H1 (cell line): ENCODE measurements at regions not wholly inside any gene's neighbourhood (a gene's known extent, or its start where the extent isn't known, plus 50 kb on each side); places are given as distances from the start of the nearest gene placed in this dataset.

Experiments used
- CTCF ChIA-PET: fragments of 300-600 bp; sonication (Branson Sonifier 250); formaldehyde crosslinking; loops from one replicate; lab custom pipeline; 2021; ENCODE audit not compliant: partially characterized antibody; lab: Charles Lee
- POLR2A ChIA-PET: fragments of 300-600 bp; sonication (Branson Sonifier 250); formaldehyde crosslinking; loops from one replicate; lab custom pipeline; 2021; ENCODE audit warnings: inconsistent platforms; ENCODE audit not compliant: partially characterized antibody; lab: Charles Lee
- DNase-seq, 2 experiments: peaks; one replicate each; pipeline versions ENCODE4 v3.0.0 to v3.0.0-alpha.2; 2010 to 2022; ENCODE audit warnings: low spot score in 2 of 2, low read depth in 1 of 2, mixed read lengths in 1 of 2
- FAIRE-seq: peaks from 2 replicates; lab custom pipeline; 2011; peaks lifted over from hg19 to GRCh38; lab: Jason Lieb, UNC
- H2AFZ ChIP-seq: 2 replicates; pipeline ENCODE4 v1.8.1; 2012; ENCODE audit warnings: low read length, inconsistent platforms
- H2AK5ac ChIP-seq: 2 replicates; pipeline ENCODE4 v1.6.1; 2013; ENCODE audit warnings: low read depth, low read length
- H2BK120ac ChIP-seq: replicated peaks from 2 replicates; pipeline ENCODE3; 2013; ENCODE audit warnings: low read depth, low read length, inconsistent platforms
- H2BK12ac ChIP-seq: 2 replicates; pipeline ENCODE4 v1.6.1; 2013; ENCODE audit warnings: low read depth, low read length
- H2BK15ac ChIP-seq: 2 replicates; pipeline ENCODE4 v1.6.1; 2013; ENCODE audit warnings: low read length
- H2BK20ac ChIP-seq: 2 replicates; pipeline ENCODE4 v1.6.1; 2013; ENCODE audit warnings: low read length
- H2BK5ac ChIP-seq: 2 replicates; pipeline ENCODE4 v1.6.1; 2013; ENCODE audit warnings: low read depth, low read length
- H3K14ac ChIP-seq: 2 replicates; pipeline ENCODE4 v1.6.1; 2013; ENCODE audit warnings: inconsistent platforms; ENCODE audit not compliant: insufficient read length
- H3K18ac ChIP-seq: 2 replicates; pipeline ENCODE4 v1.6.1; 2013; ENCODE audit warnings: low read length; ENCODE audit errors: extremely low read depth
- H3K23ac ChIP-seq: 2 replicates; pipeline ENCODE4 v1.6.1; 2013; ENCODE audit warnings: inconsistent platforms; ENCODE audit not compliant: insufficient read length
- H3K23me2 ChIP-seq: 2 replicates; pipeline ENCODE4 v1.6.1; 2013; ENCODE audit warnings: low read depth, low read length
- H3K27ac ChIP-seq: 2 replicates; pipeline ENCODE4 v1.6.1; 2011; ENCODE audit warnings: low read depth, low read length, inconsistent platforms
- H3K27me3 ChIP-seq, 4 experiments: replicated peaks in 1 of 4; 1 replicate in 1 of 4; 2 replicates in 3 of 4; pipeline versions ENCODE4 v1.6.1 to v1.8.1; 2011 to 2013; ENCODE audit warnings: low read length in 3 of 4, mild to moderate bottlenecking in 3 of 4, inconsistent platforms in 2 of 4, mixed read lengths in 2 of 4, moderate library complexity in 1 of 4; ENCODE audit not compliant: control insufficient read depth in 3 of 4, insufficient read depth in 3 of 4; ENCODE audit errors: extremely low read depth in 1 of 4
- H3K36me3 ChIP-seq, 4 experiments: 2 replicates each; pipeline versions ENCODE4 v1.6.1 to v1.8.1; 2011 to 2013; ENCODE audit warnings: mild to moderate bottlenecking in 4 of 4, low read length in 3 of 4, moderate library complexity in 2 of 4, control low read depth in 1 of 4, inconsistent platforms in 1 of 4; ENCODE audit not compliant: insufficient read depth in 4 of 4, control insufficient read depth in 2 of 4
- H3K4ac ChIP-seq: replicated peaks from 2 replicates; pipeline ENCODE3; 2013; ENCODE audit warnings: low read length, low read depth, mixed read lengths, inconsistent platforms; ENCODE audit not compliant: insufficient read length
- H3K4me1 ChIP-seq, 4 experiments: replicated peaks in 1 of 4; 1 replicate in 1 of 4; 2 replicates in 3 of 4; pipeline versions ENCODE4 v1.6.1 to v1.8.1; 2011 to 2013; ENCODE audit warnings: low read length in 3 of 4, inconsistent platforms in 2 of 4, mixed read lengths in 1 of 4; ENCODE audit not compliant: insufficient read depth in 4 of 4, control insufficient read depth in 3 of 4
- H3K4me2 ChIP-seq, 2 experiments: 2 replicates each; pipeline versions ENCODE4 v1.6.1 to v1.8.1; 2011 to 2013; ENCODE audit warnings: low read depth in 2 of 2, low read length in 2 of 2, control low read depth in 1 of 2, inconsistent platforms in 1 of 2, mild to moderate bottlenecking in 1 of 2; ENCODE audit not compliant: insufficient read depth in 1 of 2
- H3K4me3 ChIP-seq, 4 experiments: fragments of 200-600, 300-600 bp in 1 of 4; sonication (generic), shearing (Covaris generic), sonication (Bioruptor Twin) in 1 of 4; 2 replicates each; pipeline versions ENCODE4 v1.5.1 to v1.8.1; 2011 to 2016; ENCODE audit warnings: low read length in 4 of 4, low read depth in 3 of 4, control low read depth in 2 of 4, inconsistent platforms in 2 of 4, mild to moderate bottlenecking in 2 of 4, mixed read lengths in 1 of 4, moderate library complexity in 1 of 4; ENCODE audit not compliant: insufficient read depth in 2 of 4; ENCODE audit errors: extremely low read depth in 1 of 4
- H3K56ac ChIP-seq: replicated peaks from 2 replicates; pipeline ENCODE3; 2013; ENCODE audit warnings: low read depth, mild to moderate bottlenecking, mixed read lengths, low read length, inconsistent platforms; ENCODE audit not compliant: insufficient read length
- H3K79me1 ChIP-seq: 2 replicates; pipeline ENCODE4 v1.6.1; 2013; ENCODE audit warnings: low read depth, low read length, control low read depth
- H3K79me2 ChIP-seq, 2 experiments: 2 replicates each; pipeline versions ENCODE4 v1.6.1 to v1.8.1; 2012 to 2013; ENCODE audit warnings: low read length in 2 of 2, mild to moderate bottlenecking in 2 of 2, inconsistent platforms in 1 of 2; ENCODE audit not compliant: insufficient read depth in 2 of 2, control insufficient read depth in 1 of 2
- H3K9ac ChIP-seq, 4 experiments: replicated peaks in 1 of 4; 1 replicate in 1 of 4; 2 replicates in 3 of 4; pipeline versions ENCODE4 v1.6.1 to v1.8.1; 2011 to 2013; ENCODE audit warnings: low read depth in 3 of 4, low read length in 3 of 4, control low read depth in 2 of 4, mild to moderate bottlenecking in 2 of 4, moderate library complexity in 2 of 4, inconsistent platforms in 1 of 4; ENCODE audit errors: extremely low read depth in 1 of 4
- H3K9me3 ChIP-seq, 2 experiments: 2 replicates each; pipeline versions ENCODE4 v1.6.1 to v1.8.1; 2012 to 2013; ENCODE audit warnings: mild to moderate bottlenecking in 2 of 2, moderate library complexity in 2 of 2, control low read depth in 1 of 2, inconsistent platforms in 1 of 2, low read depth in 1 of 2, low read length in 1 of 2, mixed read lengths in 1 of 2; ENCODE audit not compliant: insufficient read depth in 2 of 2
- H4K20me1 ChIP-seq, 2 experiments: replicated peaks in 1 of 2; 2 replicates each; pipeline versions ENCODE3 to v1.8.1; 2011 to 2013; ENCODE audit warnings: inconsistent platforms in 2 of 2, low read length in 2 of 2, mild to moderate bottlenecking in 1 of 2; ENCODE audit not compliant: insufficient read depth in 2 of 2, control insufficient read depth in 1 of 2
- H4K5ac ChIP-seq: 2 replicates; pipeline ENCODE4 v1.6.1; 2013; ENCODE audit warnings: low read length, low read depth, mixed read lengths, inconsistent platforms; ENCODE audit not compliant: insufficient read length
- H4K8ac ChIP-seq: 2 replicates; pipeline ENCODE4 v1.8.0; 2013; ENCODE audit warnings: mild to moderate bottlenecking, moderate library complexity, low read length, inconsistent platforms; ENCODE audit not compliant: insufficient read depth; ENCODE audit errors: extremely low read depth
- H4K91ac ChIP-seq: replicated peaks from 2 replicates; pipeline ENCODE3; 2013; ENCODE audit warnings: low read length, mixed read lengths, inconsistent platforms; ENCODE audit not compliant: insufficient read length
- ASH2L ChIP-seq: fragments of 200-600, 300-600 bp; sonication (generic); IDR thresholded peaks from one replicate; pipeline ENCODE4 v1.7.1; 2017; ENCODE audit warnings: low read length
- BRCA1 ChIP-seq: IDR thresholded peaks from 2 replicates; pipeline ENCODE4 v1.6.1; 2012; ENCODE audit warnings: low read depth, low read length, improper control_type of control experiment
- CEBPB ChIP-seq: IDR thresholded peaks from 2 replicates; pipeline ENCODE4 v1.6.1; 2012; ENCODE audit warnings: low read depth, low read length
- EP300 ChIP-seq, 2 experiments: IDR thresholded peaks; 1 replicate in 1 of 2; 2 replicates in 1 of 2; pipeline ENCODE4 v1.6.1; 2011 to 2012; ENCODE audit warnings: low read depth in 2 of 2, low read length in 2 of 2, mild to moderate bottlenecking in 2 of 2, borderline replicate concordance in 1 of 2, inconsistent platforms in 1 of 2, moderate library complexity in 1 of 2
- FOSL1 ChIP-seq: IDR thresholded peaks from 2 replicates; pipeline ENCODE4 v1.6.1; 2011; ENCODE audit warnings: mild to moderate bottlenecking, low read depth, low read length, moderate library complexity; ENCODE audit not compliant: insufficient read depth
- NANOG ChIP-seq: IDR thresholded peaks from 2 replicates; pipeline ENCODE4 v1.6.1; 2011; ENCODE audit warnings: low read length, low read depth, mild to moderate bottlenecking, inconsistent platforms; ENCODE audit not compliant: insufficient read depth, poor library complexity, severe bottlenecking
- PHF8 ChIP-seq: fragments of 200-600 bp; sonication (generic); conservative IDR thresholded peaks from 2 replicates; pipeline ENCODE4 v1.7.1; 2012; ENCODE audit warnings: low read depth, mild to moderate bottlenecking, inconsistent platforms, low read length, moderate library complexity
- POLR2AphosphoS5 ChIP-seq: IDR thresholded peaks from 2 replicates; pipeline ENCODE4 v1.6.1; 2011; ENCODE audit warnings: low read depth, low read length
- SAP30 ChIP-seq: fragments of 300-600 bp; sonication (generic); IDR thresholded peaks from 2 replicates; pipeline ENCODE4 v1.7.1; 2012; ENCODE audit warnings: low read length, moderate library complexity, mild to moderate bottlenecking, inconsistent platforms; ENCODE audit not compliant: insufficient read depth, insufficient replicate concordance
- SIN3A ChIP-seq, 2 experiments: IDR thresholded peaks in 1 of 2; conservative IDR thresholded peaks in 1 of 2; 2 replicates each; pipeline ENCODE4 v1.6.1; 2011 to 2012; ENCODE audit warnings: low read length in 2 of 2, improper control_type of control experiment in 1 of 2, low read depth in 1 of 2, mild to moderate bottlenecking in 1 of 2
- SP2 ChIP-seq: IDR thresholded peaks from 2 replicates; pipeline ENCODE4 v1.6.1; 2012; ENCODE audit warnings: mild to moderate bottlenecking, low read length, inconsistent platforms
- USF2 ChIP-seq: IDR thresholded peaks from 2 replicates; pipeline ENCODE4 v1.6.1; 2011; ENCODE audit warnings: low read length, improper control_type of control experiment
- YY1 ChIP-seq: IDR thresholded peaks from 2 replicates; pipeline ENCODE4 v1.6.1; 2011; ENCODE audit warnings: low read depth, mild to moderate bottlenecking, low read length
- WGBS, 2 experiments: shearing (Covaris generic) in 1 of 2; methylation state at CpG; one replicate each; pipeline versions ENCODE4 v1.1.6 to v1.1.7; 2013 to 2015; ENCODE audit warnings: low lambda C conversion rate in 2 of 2, mixed read lengths in 2 of 2, inconsistent platforms in 1 of 2, low coverage in 1 of 2, missing lambda C conversion rate in 1 of 2; ENCODE audit not compliant: insufficient replicate concordance in 2 of 2, insufficient coverage in 1 of 2, insufficient read length in 1 of 2; ENCODE audit errors: extremely low coverage in 1 of 2, missing lambda C conversion rate in 1 of 2; 5-methylcytosine and 5-hydroxymethylcytosine counted together

- no peak overlapping the region for H2BK120ac ChIP-seq
- no peaks in the 10 kb centered on the region for H3K4me1 ChIP-seq
- no peak overlapping the region for H4K8ac ChIP-seq
- no peak overlapping the region for H3K9ac ChIP-seq
- no peak overlapping the region for H3K14ac ChIP-seq
- no peak overlapping the region for H2AFZ ChIP-seq
- no peaks in the 10 kb centered on the region for H3K79me1 ChIP-seq
- no peak overlapping the region for H4K5ac ChIP-seq
- H3K4me3 ChIP-seq = no peak overlapping the region
- no peak overlapping the region for H3K4me2 ChIP-seq
- POLR2A ChIA-PET = no interaction called here
- no peak overlapping the region for H3K18ac ChIP-seq
- 83% methylated on average over 1 of the region's 1 CpG; no CpG with 5 or more reads in 1 of the 2 experiments for WGBS, 2 experiments
- no peak overlapping the region for H2AK5ac ChIP-seq
- H3K23ac ChIP-seq = no peak overlapping the region
- DNase-seq (no peak), FAIRE-seq (no peak)
- no peak overlapping the region for H2BK5ac ChIP-seq
- no peak overlapping the region for H3K56ac ChIP-seq
- TF ChIP-seq PHF8 = no peak
- TF ChIP-seq EP300 (IDR thresholded peaks at IDR 0.05; ENCODE audit: borderline replicate concordance in 1 of 2, low read depth in 2 of 2, low read length in 2 of 2) = no peak
- TF ChIP-seq POLR2AphosphoS5 = no peak
- no peak for TF ChIP-seq USF2
- TF ChIP-seq SIN3A (conservative IDR thresholded peaks at IDR 0.05 in 1 of 2, IDR thresholded peaks at IDR 0.05 in 1 of 2; ENCODE audit: low read depth in 1 of 2, low read length in 2 of 2) = no peak
- TF ChIP-seq FOSL1 = no peak
- no peak for TF ChIP-seq YY1
- no peak for TF ChIP-seq SAP30
- TF ChIP-seq CEBPB = no peak
- TF ChIP-seq BRCA1 = no peak
- TF ChIP-seq ASH2L = no peak
- no peak for TF ChIP-seq SP2
- no peak for TF ChIP-seq NANOG
- no peak overlapping the region for H3K27ac ChIP-seq
- H4K20me1 ChIP-seq = no peaks in the 10 kb centered on the region
- H3K23me2 ChIP-seq = no peaks in the 10 kb centered on the region
- H4K91ac ChIP-seq = no peak overlapping the region
- H3K4ac ChIP-seq = no peak overlapping the region
- H3K36me3 ChIP-seq = no peaks in the 10 kb centered on the region
- CTCF ChIA-PET = no interaction called here
- no peak overlapping the region for H2BK20ac ChIP-seq
- no peak overlapping the region for H2BK12ac ChIP-seq
- no peak overlapping the region for H2BK15ac ChIP-seq
- no peaks in the 10 kb centered on the region for H3K9me3 ChIP-seq
- H3K79me2 ChIP-seq = no peaks in the 10 kb centered on the region
- no peaks in the 10 kb centered on the region for H3K27me3 ChIP-seq
These were observed 782.4 kb upstream of the ZNF608 start for GRCh38 chr5:125528881-125529280.
